ENCODE measurements at regions not wholly inside any gene's neighbourhood (a gene's known extent, or its start where the extent isn't known, plus 50 kb on each side); places are given as distances from the start of the nearest gene placed in this dataset.

GRCh38 chr4:147328756-147329446, 152.0 kb upstream of the EDNRA start:
- H3K4me2 ChIP-seq (ENCODE audit: low read depth, low read length, poor library complexity, severe bottlenecking) = no peak overlapping the region
- no peaks in the 10 kb centered on the region for H4K20me1 ChIP-seq (ENCODE audit: insufficient read depth, low read depth, low read length)
- H3K9me3 ChIP-seq (ENCODE audit: low read length) = no peaks in the 10 kb centered on the region
- no peaks in the 10 kb centered on the region for H3K27me3 ChIP-seq (ENCODE audit: low read length)
- H3K9me2 ChIP-seq (replicated peaks; ENCODE audit: insufficient read depth, low read length) = no peaks in the 10 kb centered on the region
- H3K36me3 ChIP-seq (ENCODE audit: insufficient read depth, low read length) = no peaks in the 10 kb centered on the region
- no peak overlapping the region for H2AFZ ChIP-seq (ENCODE audit: low read length)
- H3K79me2 ChIP-seq (ENCODE audit: low read length) = no peaks in the 10 kb centered on the region
- no peak overlapping the region for H3K27ac ChIP-seq (ENCODE audit: low read length)
- H3K4me1 ChIP-seq (ENCODE audit: low read length) = no peaks in the 10 kb centered on the region
- no peak overlapping the region for H3K9ac ChIP-seq (ENCODE audit: low read length)
- no peak overlapping the region for H3K4me3 ChIP-seq (ENCODE audit: low read length)
- no peak for DNase-seq

- no peaks in the 10 kb centered on the region for H3K9me2 ChIP-seq (replicated peaks; ENCODE audit: insufficient read depth, low read length)
- no peaks in the 10 kb centered on the region for H3K36me3 ChIP-seq (ENCODE audit: insufficient read depth, low read length)
- no peak for DNase-seq
- H3K27me3 ChIP-seq (ENCODE audit: low read length) = no peaks in the 10 kb centered on the region
- H3K4me2 ChIP-seq (ENCODE audit: low read depth, low read length, poor library complexity, severe bottlenecking) = no peak overlapping the region
- no peak overlapping the region for H3K4me3 ChIP-seq (ENCODE audit: low read length)
- no peaks in the 10 kb centered on the region for H3K4me1 ChIP-seq (ENCODE audit: low read length)
- H4K20me1 ChIP-seq (ENCODE audit: insufficient read depth, low read depth, low read length) = no peaks in the 10 kb centered on the region
- H3K79me2 ChIP-seq (ENCODE audit: low read length) = no peaks in the 10 kb centered on the region
- no peak overlapping the region for H3K9ac ChIP-seq (ENCODE audit: low read length)
- H2AFZ ChIP-seq (ENCODE audit: low read length) = no peak overlapping the region
- no peaks in the 10 kb centered on the region for H3K9me3 ChIP-seq (ENCODE audit: low read length)
- no peak overlapping the region for H3K27ac ChIP-seq (ENCODE audit: low read length)
Observed at GRCh38 chr4:147332091-147332490, 148.8 kb upstream of the EDNRA start.

- no peaks in the 10 kb centered on the region for H3K27me3 ChIP-seq (ENCODE audit: low read length)
- no peaks in the 10 kb centered on the region for H3K79me2 ChIP-seq (ENCODE audit: low read length)
- H3K9me2 ChIP-seq (replicated peaks; ENCODE audit: insufficient read depth, low read length) = no peaks in the 10 kb centered on the region
- H3K4me2 ChIP-seq (ENCODE audit: low read depth, low read length, poor library complexity, severe bottlenecking) = no peak overlapping the region
- H3K4me3 ChIP-seq (ENCODE audit: low read length) = no peak overlapping the region
- H3K9ac ChIP-seq (ENCODE audit: low read length) = no peak overlapping the region
- no peaks in the 10 kb centered on the region for H3K9me3 ChIP-seq (ENCODE audit: low read length)
- no peak for DNase-seq
- no peaks in the 10 kb centered on the region for H3K36me3 ChIP-seq (ENCODE audit: insufficient read depth, low read length)
- H4K20me1 ChIP-seq (ENCODE audit: insufficient read depth, low read depth, low read length) = no peaks in the 10 kb centered on the region
- H3K4me1 ChIP-seq (ENCODE audit: low read length) = no peaks in the 10 kb centered on the region
- no peak overlapping the region for H2AFZ ChIP-seq (ENCODE audit: low read length)
- no peak overlapping the region for H3K27ac ChIP-seq (ENCODE audit: low read length)
Observed at GRCh38 chr4:147334478-147334877, 146.4 kb upstream of the EDNRA start.

GRCh38 chr4:147335183-147335582, 145.7 kb upstream of the EDNRA start:
- Histone ChIP-seq H3K9me3 (ENCODE audit: low read length) (no peaks in the 10 kb centered on the region), H3K4me3 (ENCODE audit: low read length) (no peak overlapping the region), H2AFZ (ENCODE audit: low read length) (no peak overlapping the region), H3K27ac (ENCODE audit: low read length) (no peak overlapping the region), H4K20me1 (ENCODE audit: insufficient read depth, low read depth, low read length) (no peaks in the 10 kb centered on the region), H3K9me2 (replicated peaks; ENCODE audit: insufficient read depth, low read length) (no peaks in the 10 kb centered on the region), H3K79me2 (ENCODE audit: low read length) (no peaks in the 10 kb centered on the region), H3K36me3 (ENCODE audit: insufficient read depth, low read length) (no peaks in the 10 kb centered on the region), H3K9ac (ENCODE audit: low read length) (no peak overlapping the region), H3K27me3 (ENCODE audit: low read length) (no peaks in the 10 kb centered on the region), H3K4me2 (ENCODE audit: low read depth, low read length, poor library complexity, severe bottlenecking) (no peak overlapping the region), H3K4me1 (ENCODE audit: low read length) (no peaks in the 10 kb centered on the region)
- no peak for DNase-seq

- H3K4me3 ChIP-seq (ENCODE audit: low read length) = no peak overlapping the region
- H3K79me2 ChIP-seq (ENCODE audit: low read length) = no peaks in the 10 kb centered on the region
- no peaks in the 10 kb centered on the region for H3K27me3 ChIP-seq (ENCODE audit: low read length)
- DNase-seq = no peak
- H3K9me2 ChIP-seq (replicated peaks; ENCODE audit: insufficient read depth, low read length) = no peaks in the 10 kb centered on the region
- H3K4me2 ChIP-seq (ENCODE audit: low read depth, low read length, poor library complexity, severe bottlenecking) = no peak overlapping the region
- no peaks in the 10 kb centered on the region for H4K20me1 ChIP-seq (ENCODE audit: insufficient read depth, low read depth, low read length)
- H2AFZ ChIP-seq (ENCODE audit: low read length) = no peak overlapping the region
- H3K27ac ChIP-seq (ENCODE audit: low read length) = no peak overlapping the region
- H3K9me3 ChIP-seq (ENCODE audit: low read length) = no peaks in the 10 kb centered on the region
- no peaks in the 10 kb centered on the region for H3K4me1 ChIP-seq (ENCODE audit: low read length)
- no peaks in the 10 kb centered on the region for H3K36me3 ChIP-seq (ENCODE audit: insufficient read depth, low read length)
- H3K9ac ChIP-seq (ENCODE audit: low read length) = no peak overlapping the region
Observed at GRCh38 chr4:147336252-147336651, 144.6 kb upstream of the EDNRA start.

GRCh38 chr4:147339100-147339499, 141.8 kb upstream of the EDNRA start:
- H3K36me3 ChIP-seq (ENCODE audit: insufficient read depth, low read length) = no peaks in the 10 kb centered on the region
- H3K9ac ChIP-seq (ENCODE audit: low read length) = no peak overlapping the region
- no peak overlapping the region for H3K4me3 ChIP-seq (ENCODE audit: low read length)
- H3K4me2 ChIP-seq (ENCODE audit: low read depth, low read length, poor library complexity, severe bottlenecking) = no peak overlapping the region
- H3K27ac ChIP-seq (ENCODE audit: low read length) = no peak overlapping the region
- no peaks in the 10 kb centered on the region for H3K9me3 ChIP-seq (ENCODE audit: low read length)
- H3K79me2 ChIP-seq (ENCODE audit: low read length) = no peaks in the 10 kb centered on the region
- H3K27me3 ChIP-seq (ENCODE audit: low read length) = no peaks in the 10 kb centered on the region
- no peaks in the 10 kb centered on the region for H3K9me2 ChIP-seq (replicated peaks; ENCODE audit: insufficient read depth, low read length)
- H4K20me1 ChIP-seq (ENCODE audit: insufficient read depth, low read depth, low read length) = no peaks in the 10 kb centered on the region
- no peaks in the 10 kb centered on the region for H3K4me1 ChIP-seq (ENCODE audit: low read length)
- H2AFZ ChIP-seq (ENCODE audit: low read length) = no peak overlapping the region
- no peak for DNase-seq

- Histone ChIP-seq H3K4me3 (ENCODE audit: low read length) (no peak overlapping the region), H3K4me2 (ENCODE audit: low read depth, low read length, poor library complexity, severe bottlenecking) (no peak overlapping the region), H3K9me2 (replicated peaks; ENCODE audit: insufficient read depth, low read length) (no peaks in the 10 kb centered on the region), H3K27me3 (ENCODE audit: low read length) (no peaks in the 10 kb centered on the region), H3K79me2 (ENCODE audit: low read length) (no peaks in the 10 kb centered on the region), H4K20me1 (ENCODE audit: insufficient read depth, low read depth, low read length) (no peaks in the 10 kb centered on the region), H3K9ac (ENCODE audit: low read length) (no peak overlapping the region), H2AFZ (ENCODE audit: low read length) (no peak overlapping the region), H3K27ac (ENCODE audit: low read length) (no peak overlapping the region), H3K9me3 (ENCODE audit: low read length) (no peaks in the 10 kb centered on the region), H3K36me3 (ENCODE audit: insufficient read depth, low read length) (no peaks in the 10 kb centered on the region), H3K4me1 (ENCODE audit: low read length) (no peaks in the 10 kb centered on the region)
- no peak for DNase-seq
Observed at GRCh38 chr4:147340111-147340510, 140.8 kb upstream of the EDNRA start.

- H3K27me3 ChIP-seq (ENCODE audit: low read length) = no peaks in the 10 kb centered on the region
- no peak overlapping the region for H3K9ac ChIP-seq (ENCODE audit: low read length)
- no peak overlapping the region for H3K27ac ChIP-seq (ENCODE audit: low read length)
- no peaks in the 10 kb centered on the region for H3K9me3 ChIP-seq (ENCODE audit: low read length)
- H3K79me2 ChIP-seq (ENCODE audit: low read length) = no peaks in the 10 kb centered on the region
- H3K4me3 ChIP-seq (ENCODE audit: low read length) = no peak overlapping the region
- no peaks in the 10 kb centered on the region for H3K36me3 ChIP-seq (ENCODE audit: insufficient read depth, low read length)
- no peaks in the 10 kb centered on the region for H4K20me1 ChIP-seq (ENCODE audit: insufficient read depth, low read depth, low read length)
- no peak overlapping the region for H2AFZ ChIP-seq (ENCODE audit: low read length)
- no peak overlapping the region for H3K4me2 ChIP-seq (ENCODE audit: low read depth, low read length, poor library complexity, severe bottlenecking)
- H3K4me1 ChIP-seq (ENCODE audit: low read length) = no peaks in the 10 kb centered on the region
- DNase-seq = no peak
- H3K9me2 ChIP-seq (replicated peaks; ENCODE audit: insufficient read depth, low read length) = no peaks in the 10 kb centered on the region
Observed at GRCh38 chr4:147340591-147341120, 140.2 kb upstream of the EDNRA start.
